ENCODE measurements at regions not wholly inside any gene's neighbourhood (a gene's known extent, or its start where the extent isn't known, plus 50 kb on each side); places are given as distances from the start of the nearest gene placed in this dataset.

DNA sequence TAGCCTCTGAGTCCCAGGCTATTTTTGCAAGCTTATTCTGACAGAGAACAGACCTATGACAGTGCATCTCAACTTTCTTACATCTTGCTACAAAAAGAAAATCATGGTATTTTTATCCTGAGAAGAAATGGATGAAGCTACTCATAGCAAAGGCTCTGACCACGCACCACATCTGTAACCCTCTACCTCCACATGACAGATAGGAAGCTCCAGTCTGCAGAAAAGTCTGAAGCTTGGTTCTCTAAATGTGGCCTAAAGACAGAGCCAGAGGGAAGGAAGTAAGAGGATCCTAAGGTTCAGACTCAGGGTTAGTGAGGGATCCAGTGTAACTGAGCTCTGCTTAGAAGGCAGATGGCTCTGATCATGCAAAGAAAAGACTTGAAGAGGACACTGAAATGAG is 58.4 kb upstream of the ABCB5 start (continued):
- TF ChIP-seq, protein P1, sequence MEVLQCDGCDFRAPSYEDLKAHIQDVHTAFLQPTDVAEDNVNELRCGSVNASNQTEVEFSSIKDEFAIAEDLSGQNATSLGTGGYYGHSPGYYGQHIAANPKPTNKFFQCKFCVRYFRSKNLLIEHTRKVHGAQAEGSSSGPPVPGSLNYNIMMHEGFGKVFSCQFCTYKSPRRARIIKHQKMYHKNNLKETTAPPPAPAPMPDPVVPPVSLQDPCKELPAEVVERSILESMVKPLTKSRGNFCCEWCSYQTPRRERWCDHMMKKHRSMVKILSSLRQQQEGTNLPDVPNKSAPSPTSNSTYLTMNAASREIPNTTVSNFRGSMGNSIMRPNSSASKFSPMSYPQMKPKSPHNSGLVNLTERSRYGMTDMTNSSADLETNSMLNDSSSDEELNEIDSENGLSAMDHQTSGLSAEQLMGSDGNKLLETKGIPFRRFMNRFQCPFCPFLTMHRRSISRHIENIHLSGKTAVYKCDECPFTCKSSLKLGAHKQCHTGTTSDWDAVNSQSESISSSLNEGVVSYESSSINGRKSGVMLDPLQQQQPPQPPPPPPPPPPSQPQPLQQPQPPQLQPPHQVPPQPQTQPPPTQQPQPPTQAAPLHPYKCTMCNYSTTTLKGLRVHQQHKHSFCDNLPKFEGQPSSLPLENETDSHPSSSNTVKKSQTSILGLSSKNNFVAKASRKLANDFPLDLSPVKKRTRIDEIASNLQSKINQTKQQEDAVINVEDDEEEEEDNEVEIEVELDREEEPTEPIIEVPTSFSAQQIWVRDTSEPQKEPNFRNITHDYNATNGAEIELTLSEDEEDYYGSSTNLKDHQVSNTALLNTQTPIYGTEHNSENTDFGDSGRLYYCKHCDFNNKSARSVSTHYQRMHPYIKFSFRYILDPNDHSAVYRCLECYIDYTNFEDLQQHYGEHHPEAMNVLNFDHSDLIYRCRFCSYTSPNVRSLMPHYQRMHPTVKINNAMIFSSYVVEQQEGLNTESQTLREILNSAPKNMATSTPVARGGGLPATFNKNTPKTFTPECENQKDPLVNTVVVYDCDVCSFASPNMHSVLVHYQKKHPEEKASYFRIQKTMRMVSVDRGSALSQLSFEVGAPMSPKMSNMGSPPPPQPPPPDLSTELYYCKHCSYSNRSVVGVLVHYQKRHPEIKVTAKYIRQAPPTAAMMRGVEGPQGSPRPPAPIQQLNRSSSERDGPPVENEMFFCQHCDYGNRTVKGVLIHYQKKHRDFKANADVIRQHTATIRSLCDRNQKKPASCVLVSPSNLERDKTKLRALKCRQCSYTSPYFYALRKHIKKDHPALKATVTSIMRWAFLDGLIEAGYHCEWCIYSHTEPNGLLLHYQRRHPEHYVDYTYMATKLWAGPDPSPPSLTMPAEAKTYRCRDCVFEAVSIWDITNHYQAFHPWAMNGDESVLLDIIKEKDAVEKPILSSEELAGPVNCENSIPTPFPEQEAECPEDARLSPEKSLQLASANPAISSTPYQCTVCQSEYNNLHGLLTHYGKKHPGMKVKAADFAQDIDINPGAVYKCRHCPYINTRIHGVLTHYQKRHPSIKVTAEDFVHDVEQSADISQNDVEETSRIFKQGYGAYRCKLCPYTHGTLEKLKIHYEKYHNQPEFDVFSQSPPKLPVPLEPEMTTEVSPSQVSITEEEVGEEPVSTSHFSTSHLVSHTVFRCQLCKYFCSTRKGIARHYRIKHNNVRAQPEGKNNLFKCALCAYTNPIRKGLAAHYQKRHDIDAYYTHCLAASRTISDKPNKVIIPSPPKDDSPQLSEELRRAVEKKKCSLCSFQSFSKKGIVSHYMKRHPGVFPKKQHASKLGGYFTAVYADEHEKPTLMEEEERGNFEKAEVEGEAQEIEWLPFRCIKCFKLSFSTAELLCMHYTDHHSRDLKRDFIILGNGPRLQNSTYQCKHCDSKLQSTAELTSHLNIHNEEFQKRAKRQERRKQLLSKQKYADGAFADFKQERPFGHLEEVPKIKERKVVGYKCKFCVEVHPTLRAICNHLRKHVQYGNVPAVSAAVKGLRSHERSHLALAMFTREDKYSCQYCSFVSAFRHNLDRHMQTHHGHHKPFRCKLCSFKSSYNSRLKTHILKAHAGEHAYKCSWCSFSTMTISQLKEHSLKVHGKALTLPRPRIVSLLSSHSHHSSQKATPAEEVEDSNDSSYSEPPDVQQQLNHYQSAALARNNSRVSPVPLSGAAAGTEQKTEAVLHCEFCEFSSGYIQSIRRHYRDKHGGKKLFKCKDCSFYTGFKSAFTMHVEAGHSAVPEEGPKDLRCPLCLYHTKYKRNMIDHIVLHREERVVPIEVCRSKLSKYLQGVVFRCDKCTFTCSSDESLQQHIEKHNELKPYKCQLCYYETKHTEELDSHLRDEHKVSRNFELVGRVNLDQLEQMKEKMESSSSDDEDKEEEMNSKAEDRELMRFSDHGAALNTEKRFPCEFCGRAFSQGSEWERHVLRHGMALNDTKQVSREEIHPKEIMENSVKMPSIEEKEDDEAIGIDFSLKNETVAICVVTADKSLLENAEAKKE (CRISPR knock-in tag; IDR thresholded peaks at IDR 0.05), result no peak
- TF ChIP-seq STAT1 (IDR thresholded peaks at IDR 0.05; ENCODE audit: unreplicated experiment), result no peak
- no peak for TF ChIP-seq POLR2AphosphoS5 (IDR thresholded peaks at IDR 0.05; ENCODE audit: low read depth)
- TF ChIP-seq ZNF114 (CRISPR knock-in tag; IDR thresholded peaks at IDR 0.05), result no peak
- TF ChIP-seq NANOG (IDR thresholded peaks at IDR 0.05; ENCODE audit: borderline replicate concordance), result no peak

- Histone ChIP-seq H2AFZ (peak overlapping the region; percentile 85), H4K20me1 (replicated peaks; ENCODE audit: insufficient read depth) (no peaks in the 10 kb centered on the region), H3K79me2 (replicated peaks; ENCODE audit: insufficient read depth) (no peaks in the 10 kb centered on the region), H3K27ac (ENCODE audit: low read depth) (no peak overlapping the region), H3K9me2 (ENCODE audit: insufficient read depth) (no peaks in the 10 kb centered on the region), H3K36me3 (ENCODE audit: insufficient read depth) (no peaks in the 10 kb centered on the region), H3K4me3 (no peak overlapping the region), H3K27me3 (ENCODE audit: insufficient read depth) (no peaks in the 10 kb centered on the region), H3K4me2 (no peak overlapping the region), H3F3A (replicated peaks; ENCODE audit: low read depth) (no peaks in the 10 kb centered on the region), H3K4me1 (ENCODE audit: insufficient read depth) (no peaks in the 10 kb centered on the region)
- no peak overlapping the region for H3K27ac Mint-ChIP-seq
- no peaks in the 10 kb centered on the region for H3K27me3 Mint-ChIP-seq (ENCODE audit: insufficient read depth, low read depth, poor library complexity)
- ATAC-seq (peak; percentile 38; the same call in 1 of the 3 replicates), DNase-seq (ENCODE audit: low spot score) (no peak)
- no peaks in the 10 kb centered on the region; the same call in 2 of the 3 replicates for H3K9me3 Mint-ChIP-seq
- peaks cover 3% of the 10 kb centered on the region for H3K4me1 Mint-ChIP-seq
- no peaks in the 10 kb centered on the region for H3K36me3 Mint-ChIP-seq (ENCODE audit: low read depth)
- H3K4me3 Mint-ChIP-seq, result no peak overlapping the region
- TF ChIP-seq EZH2phosphoT487 (IDR thresholded peaks at IDR 0.05; ENCODE audit: unreplicated experiment), result no peak
- TF ChIP-seq POLR2AphosphoS5 (IDR thresholded peaks at IDR 0.05; ENCODE audit: low read depth), result no peak
- no peak for TF ChIP-seq EZH2 (IDR thresholded peaks at IDR 0.05; ENCODE audit: low read depth, unreplicated experiment)
- no peak for TF ChIP-seq REST (IDR thresholded peaks at IDR 0.05; ENCODE audit: unreplicated experiment)
- TF ChIP-seq CREB1 (CRISPR knock-in tag; IDR thresholded peaks at IDR 0.05; ENCODE audit: low read depth), result no peak
- no peak for TF ChIP-seq JUNB (IDR thresholded peaks at IDR 0.05; ENCODE audit: unreplicated experiment)
- TF ChIP-seq, protein P2, sequence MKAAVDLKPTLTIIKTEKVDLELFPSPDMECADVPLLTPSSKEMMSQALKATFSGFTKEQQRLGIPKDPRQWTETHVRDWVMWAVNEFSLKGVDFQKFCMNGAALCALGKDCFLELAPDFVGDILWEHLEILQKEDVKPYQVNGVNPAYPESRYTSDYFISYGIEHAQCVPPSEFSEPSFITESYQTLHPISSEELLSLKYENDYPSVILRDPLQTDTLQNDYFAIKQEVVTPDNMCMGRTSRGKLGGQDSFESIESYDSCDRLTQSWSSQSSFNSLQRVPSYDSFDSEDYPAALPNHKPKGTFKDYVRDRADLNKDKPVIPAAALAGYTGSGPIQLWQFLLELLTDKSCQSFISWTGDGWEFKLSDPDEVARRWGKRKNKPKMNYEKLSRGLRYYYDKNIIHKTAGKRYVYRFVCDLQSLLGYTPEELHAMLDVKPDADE (IDR thresholded peaks at IDR 0.05), result no peak
These were observed 56.3 kb upstream of the ABCB5 start for GRCh38 chr7:20558963-20559716.
